GM18498 (cell line): ENCODE measurements at regions not wholly inside any gene's neighbourhood (a gene's known extent, or its start where the extent isn't known, plus 50 kb on each side); places are given as distances from the start of the nearest gene placed in this dataset.

Source experiments
- ATAC-seq: cut with Tn5 transposase; IDR thresholded peaks from one replicate; pipeline ENCODE4 v1.9.1; 2021; ENCODE audit warnings: mild to moderate bottlenecking, moderate library complexity; ENCODE audit not compliant: unreplicated experiment

DNA sequence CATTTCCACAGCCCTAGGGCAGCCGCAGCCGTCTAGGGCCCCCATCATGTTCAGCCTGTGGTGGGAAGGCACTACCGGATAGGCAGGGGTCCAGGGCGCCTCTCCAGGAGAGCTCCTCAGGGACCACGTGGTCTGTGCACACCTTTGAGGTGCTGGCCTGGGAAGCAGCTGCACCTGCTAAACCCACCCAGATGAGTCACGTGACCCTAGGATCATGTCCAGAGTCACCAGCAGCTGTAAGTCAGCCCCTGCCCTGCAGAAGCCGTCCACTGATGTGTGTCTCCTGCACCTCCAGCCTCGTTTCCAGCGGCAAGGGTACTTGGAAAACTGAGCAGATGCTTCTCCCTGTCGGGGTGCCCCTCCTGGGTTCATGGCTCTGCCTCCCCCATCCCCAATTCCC is 682.6 kb upstream of the SALL3 start:
- ATAC-seq = no peak

DNA sequence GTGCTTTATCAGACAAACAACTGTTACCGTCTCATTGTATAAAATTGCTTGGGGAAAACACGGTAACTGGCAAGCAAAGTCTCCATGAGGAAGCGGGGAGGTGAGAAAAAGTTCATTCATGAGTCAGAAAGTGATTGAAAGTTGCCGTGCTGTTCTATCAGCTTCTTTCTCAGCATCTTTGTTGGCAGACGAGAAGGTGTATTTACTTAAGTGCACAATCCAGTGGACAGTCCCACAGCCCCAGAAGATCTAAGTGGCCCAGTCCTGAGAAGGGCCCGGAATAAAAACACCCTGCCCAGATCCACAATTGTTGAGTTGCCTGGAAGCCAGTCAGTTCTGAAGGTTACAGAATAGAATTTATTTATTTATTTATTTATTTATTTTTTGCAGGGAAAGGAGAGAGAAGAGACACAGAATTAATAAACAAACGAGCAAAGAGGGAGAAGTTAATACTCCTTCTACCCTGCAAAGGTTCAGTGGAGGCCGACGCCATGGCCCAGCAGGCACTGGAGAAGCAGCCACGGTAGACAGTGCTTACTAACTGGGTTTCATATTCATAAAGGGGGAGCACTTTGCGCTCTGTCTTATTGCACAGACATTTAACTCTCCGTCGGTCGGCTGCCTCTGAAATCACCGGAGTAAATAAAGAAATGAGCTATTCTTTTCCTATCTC is 676.0 kb upstream of the SALL3 start:
- ATAC-seq = no peak

DNA sequence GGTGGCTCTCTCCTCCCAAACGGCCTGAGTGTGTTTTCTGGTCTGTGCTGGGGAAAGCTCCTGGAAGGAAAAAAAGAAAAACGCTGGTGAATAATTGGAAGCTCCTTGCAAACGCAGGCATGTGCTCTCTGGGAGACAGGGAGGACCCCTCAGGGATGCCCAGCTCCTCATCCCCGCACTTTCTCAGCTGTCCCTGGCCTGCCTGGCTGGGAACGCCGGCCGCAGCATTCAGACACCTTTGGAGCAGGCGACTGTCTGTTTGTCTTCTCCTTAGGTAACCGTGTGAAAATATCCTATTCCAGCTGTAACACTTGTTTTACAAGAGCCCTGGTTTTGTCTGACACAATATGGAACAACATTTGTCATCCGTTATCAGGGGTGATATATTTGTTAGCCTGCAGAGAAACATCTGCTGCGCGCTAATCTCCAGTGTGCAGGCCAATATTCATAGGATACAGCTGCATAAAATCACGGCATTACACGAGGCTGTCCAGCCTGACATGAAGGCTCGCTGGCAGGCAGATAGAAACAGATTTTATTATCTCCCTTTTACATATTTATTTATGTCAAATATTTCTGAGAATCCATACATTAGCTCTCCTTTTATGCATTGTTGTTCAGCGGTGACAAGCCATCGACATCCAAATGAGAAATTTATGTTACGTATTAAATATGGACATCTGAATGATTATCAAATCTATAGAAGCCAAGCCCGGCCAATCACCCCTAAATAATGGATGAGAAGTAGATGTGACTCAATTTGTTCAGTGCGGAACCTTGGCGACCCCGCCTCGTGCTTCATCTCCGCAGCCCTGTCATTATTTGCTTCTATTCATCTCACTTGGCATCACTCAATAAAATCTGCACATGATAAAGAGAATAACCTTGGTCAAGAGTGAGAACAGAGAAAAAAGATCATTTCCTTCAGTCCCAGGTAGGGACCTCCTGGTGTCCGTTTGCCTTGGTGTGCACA is 675.1 kb upstream of the SALL3 start:
- ATAC-seq = no peak

DNA sequence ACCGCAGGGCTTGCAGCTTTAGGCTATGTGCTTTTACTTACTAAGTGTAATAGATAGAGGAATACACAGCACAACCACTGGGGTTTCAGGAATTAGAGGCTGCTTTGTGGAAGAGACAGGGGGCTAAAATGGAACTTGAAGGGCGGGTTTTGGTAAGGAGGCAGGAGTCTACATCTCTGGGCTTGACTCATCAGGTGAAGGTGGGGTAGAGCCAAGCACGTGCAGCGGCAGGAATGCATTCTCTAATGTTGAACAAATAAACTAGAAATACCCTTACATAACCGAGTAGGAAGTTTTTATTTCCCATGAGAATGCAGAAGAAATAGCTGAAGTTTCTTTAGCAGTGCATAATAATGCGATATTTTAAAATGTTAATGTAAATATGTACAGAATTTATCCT is 673.8 kb upstream of the SALL3 start:
- no peak for ATAC-seq

DNA sequence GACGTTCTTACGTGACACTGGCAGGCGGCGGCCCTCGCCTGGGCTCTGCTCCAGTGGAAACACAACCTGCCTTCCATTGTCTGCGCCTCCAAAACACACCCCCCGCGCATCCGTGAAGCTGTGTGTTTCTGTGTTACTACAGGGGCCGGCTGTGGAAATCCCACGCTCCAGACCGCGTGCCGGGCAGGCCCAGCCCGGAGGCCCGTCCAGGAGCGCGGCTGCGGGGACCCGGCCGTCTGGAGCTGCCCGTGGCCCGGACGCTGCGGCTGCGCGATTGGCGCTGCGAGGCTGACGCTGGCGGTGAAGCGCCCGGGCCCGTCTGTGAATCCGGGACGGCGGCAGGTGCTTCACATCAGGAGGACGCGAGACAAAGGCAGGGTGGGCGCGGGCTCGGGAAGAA is 670.3 kb upstream of the SALL3 start:
- ATAC-seq = no peak

DNA sequence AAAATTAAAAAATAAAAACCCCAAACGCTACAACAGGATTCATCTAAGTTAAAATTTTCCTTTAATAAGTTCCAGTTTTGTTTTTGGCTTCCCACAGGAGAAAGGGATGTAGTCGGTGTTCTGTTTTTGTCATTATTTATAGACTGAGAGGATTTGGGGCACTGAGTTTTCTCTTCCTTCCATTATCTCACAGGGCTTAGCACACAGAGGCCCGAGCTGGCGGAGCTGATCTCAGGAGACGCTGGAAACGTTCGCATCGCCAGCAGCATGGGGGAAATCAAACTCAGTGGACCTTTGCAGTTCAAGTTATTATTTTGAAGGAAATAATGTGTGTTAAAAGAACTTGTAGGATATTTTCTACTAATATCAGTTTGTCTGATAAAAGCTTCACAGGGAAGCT is 669.7 kb upstream of the SALL3 start:
- ATAC-seq = no peak

DNA sequence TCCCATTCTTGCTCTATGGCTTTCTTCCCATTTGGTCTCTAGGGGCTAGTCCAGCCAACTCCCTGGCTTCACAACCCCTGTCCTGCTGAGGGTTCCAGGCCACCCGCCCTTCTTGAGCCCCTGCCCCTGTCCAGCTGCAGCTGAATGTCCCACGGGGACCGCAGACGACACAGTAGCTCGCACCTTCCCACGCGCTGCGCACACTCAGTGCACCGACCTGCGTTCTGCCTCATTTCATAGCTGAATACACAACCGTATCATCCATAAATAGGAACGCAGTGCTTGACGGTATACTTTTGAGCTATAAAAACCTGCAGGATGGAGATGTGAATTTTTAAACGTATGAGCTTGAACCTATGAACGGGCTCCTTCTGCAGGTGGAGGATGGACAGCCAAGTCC is 660.4 kb upstream of the SALL3 start:
- no peak for ATAC-seq

DNA sequence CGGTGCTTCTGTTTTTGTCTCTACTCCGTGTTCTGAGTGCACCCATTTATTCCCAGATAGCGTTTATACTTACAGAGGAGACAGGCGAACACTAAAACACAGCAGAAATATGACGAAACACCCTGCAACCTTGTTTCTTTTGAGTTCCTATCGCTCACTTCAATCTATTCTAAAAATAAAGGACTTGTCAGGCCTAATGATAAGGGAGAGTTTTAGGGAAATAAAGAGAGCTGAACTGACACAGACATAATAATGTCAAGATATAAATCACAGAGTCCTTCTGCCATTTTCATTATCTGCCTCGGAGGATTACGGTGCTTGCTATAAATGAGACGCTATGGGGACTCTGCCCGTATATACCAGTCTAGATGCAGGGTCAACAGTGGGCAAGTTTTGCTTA is 659.7 kb upstream of the SALL3 start:
- no peak for ATAC-seq

DNA sequence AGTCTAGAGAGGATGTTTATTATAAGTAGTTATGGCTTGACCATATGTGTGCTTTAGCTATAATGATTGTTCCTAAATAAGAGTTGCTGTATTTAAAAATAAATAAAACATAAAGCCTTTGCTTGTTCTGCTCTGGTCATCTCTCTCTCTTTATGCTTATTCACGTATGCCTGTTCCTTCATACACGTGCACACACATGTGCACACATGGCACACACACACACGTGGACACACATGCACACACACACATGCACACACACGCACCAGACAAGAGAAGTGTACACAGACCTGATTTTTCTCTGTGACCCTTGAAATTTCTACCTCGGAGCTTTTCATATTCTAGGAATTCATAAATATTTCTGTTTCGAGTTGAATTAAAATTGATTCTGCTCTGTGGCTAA is 658.2 kb upstream of the SALL3 start:
- ATAC-seq = no peak

DNA sequence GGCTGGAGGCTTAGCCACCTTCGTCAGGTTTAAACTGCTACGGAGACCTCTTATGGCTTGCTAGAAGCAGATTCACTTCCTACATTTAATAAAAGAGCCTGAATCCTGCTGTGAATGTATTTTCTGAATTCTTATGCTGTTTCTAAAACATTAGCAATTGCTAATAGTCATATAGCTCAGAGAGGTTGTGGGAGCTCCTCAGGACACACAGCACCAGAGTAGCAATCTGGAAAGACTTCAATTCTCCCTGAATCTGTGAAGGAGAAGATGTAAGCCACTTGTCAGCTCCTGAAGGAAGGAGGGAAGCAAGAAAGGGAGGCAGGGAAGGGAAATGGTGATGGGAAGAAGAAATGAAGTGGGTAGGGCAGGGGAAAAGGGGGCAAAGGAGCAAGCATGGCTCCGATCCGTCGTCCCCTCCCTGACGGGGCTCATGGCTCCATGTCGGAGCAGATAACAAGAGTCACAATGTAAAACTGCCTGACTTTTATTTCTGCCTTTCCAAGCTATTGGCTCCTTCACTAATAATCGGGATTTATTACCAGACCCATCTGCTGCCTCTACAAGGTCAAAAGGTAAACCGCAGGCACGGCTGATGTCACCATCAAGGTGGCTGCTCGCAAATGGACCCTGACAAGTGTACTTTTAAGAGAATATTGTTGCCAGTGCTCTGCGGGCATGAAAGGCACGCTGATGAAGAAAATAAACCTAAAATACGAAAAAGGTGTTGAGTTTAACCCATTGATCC is 656.0 kb upstream of the SALL3 start:
- no peak for ATAC-seq

DNA sequence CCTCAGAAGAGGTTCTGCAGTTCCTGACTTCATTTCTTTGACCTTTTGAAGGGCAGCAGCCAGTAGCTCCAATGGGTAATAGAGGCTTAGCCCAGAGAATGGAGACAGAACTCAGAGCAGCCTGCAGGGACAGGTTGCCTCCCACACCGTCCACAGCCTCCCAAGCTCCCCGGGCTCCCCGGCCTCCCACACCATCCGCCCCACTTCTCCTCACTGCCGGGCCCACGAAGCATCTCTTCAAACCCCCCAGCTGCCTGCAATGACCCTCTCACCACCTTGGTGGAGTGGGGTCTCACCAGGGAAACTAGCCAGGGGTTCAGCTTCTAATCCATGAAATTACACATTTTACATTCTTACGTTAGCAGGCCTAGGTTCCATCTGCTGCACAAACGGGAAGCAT is 652.0 kb upstream of the SALL3 start:
- no peak for ATAC-seq

DNA sequence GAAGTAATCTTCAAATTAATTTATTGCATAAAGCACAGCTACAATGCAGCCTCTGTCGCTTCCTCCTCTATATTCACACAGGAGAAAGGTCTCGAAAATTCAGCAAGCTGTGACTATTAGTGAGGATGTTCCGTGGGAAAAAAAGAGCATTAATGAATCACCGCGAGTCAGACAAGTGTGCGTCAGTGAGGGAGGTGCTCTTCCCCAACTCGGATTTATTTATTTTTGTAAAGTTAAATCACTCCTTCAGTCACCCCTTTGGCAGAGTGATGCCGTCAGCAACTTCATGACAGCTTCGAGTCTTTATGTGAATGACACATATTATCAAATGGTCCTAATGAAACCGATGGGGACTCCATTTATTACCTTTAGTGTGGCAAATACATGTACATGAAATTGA is 648.9 kb upstream of the SALL3 start:
- ATAC-seq = no peak

DNA sequence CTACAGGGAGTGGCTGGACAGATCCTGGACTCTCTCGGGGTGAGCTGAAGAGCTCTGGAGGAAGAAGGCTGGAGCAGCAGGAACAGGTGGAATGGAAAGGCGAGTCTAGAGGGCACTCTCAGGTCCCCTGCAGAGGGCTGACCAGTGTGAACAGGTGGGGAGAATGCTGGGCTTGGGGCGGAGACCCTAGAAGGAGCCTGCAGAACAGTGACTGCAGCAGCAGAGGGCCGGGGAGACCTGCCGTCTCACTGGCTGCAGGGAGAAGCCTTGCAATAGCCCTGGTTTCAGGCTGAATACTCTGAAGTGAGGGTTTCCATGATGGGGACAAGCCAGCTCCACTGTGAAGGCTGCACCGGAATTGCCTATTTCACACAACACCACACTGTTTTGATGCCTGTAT is 626.7 kb upstream of the SALL3 start:
- no peak for ATAC-seq

DNA sequence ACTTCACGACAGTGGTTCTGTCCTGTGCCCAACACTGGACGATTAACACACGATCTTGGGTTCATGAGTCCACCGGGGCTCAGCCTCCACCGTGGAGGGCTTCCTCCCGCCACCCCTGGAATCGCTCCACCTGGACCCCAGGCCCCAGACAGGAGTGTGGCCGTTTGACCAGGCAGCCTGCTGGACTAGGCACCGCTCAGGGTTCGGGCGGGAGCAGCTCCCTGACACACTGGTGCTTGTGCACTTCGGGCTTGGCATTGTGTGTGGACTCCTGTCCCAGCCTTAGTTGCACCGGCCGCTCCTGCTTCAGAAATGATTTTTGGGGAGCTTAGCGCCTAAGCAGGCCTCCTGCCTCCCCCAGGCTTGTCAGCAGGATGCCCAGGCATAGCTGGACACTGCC is 617.4 kb upstream of the SALL3 start:
- ATAC-seq = no peak

DNA sequence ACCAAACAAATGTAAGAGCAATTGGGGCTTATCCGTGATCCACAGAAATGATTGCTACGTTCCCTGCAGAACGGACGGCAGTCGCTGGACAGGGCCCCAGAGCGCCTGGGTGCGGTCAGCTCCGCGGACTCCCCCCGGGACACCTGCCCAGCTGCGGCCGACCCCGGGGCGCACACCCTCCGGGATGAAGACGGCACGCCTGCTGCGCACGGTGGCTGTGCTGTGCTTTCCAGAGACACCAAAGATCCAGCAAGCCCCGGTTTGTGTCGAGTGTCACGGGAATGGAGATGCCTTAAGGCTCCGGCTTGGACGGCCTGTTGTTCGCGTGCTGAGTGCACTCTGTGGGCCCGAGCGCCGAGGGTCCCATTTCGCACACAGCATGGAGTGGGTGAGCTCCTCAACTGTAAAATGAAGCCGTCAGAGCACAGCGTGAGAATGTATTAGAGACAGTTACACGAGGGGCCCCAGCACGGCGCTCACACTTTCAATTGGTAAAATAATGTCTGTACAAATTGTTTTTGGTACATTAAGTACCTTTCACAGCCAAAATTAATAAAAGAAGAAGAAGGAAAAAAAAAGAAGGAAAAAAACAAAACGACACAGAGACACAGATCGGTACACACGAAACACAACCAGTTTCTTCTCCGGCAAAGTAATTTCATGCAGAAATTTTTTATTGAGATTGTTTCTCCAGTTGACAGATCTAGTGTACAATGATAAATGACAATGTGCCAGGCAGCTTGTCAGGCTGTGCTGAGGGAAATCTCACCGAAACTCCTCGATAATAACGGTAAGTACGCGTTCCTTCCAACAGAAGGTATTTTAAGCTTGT is 615.8 kb upstream of the SALL3 start:
- ATAC-seq = no peak

DNA sequence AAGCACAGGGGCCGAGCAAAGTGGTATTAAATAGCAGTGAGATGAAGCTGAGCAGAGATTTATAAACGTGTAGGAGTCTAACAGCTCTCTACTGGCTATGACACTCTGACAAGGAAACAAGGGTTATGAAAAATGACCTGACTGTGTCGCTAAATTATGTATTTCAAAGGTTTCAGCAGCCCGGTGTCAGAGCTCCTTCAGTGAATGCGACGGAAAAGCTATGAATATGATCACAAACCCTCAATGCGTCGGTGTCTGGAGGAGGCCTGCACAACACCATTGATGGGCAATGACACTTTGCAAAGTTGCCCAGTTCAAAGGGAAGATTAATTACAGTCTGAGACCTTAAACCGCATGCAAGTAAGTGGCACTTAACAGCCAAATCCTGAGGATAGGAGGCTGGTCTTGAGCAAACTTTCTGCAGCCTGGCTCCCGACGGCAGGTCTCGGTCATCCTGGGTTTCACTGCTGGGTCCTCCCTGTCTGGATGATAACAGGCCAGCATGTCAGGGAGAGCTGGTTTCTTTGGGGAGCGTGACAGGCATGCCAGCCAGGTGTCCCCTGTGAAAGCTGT is 615.1 kb upstream of the SALL3 start:
- ATAC-seq = no peak

DNA sequence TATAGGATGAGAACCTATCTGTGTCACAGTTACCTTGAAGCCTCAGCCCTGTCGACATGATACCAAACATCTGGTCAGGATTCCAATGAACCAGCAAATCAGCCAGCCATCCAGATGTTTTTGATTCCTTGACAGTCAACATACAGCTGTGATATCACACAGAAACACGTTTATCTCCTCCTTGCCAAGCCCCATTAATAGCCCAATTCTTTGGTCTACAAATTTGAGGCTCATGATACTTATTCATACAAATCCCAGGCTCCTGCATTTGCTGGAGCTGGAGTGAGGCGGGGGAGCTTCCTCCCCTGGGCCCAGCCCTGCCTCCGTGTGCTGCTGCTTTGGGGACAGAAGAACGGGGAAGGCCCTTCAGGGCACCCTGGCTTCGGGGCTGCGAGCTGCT is 611.6 kb upstream of the SALL3 start:
- no peak for ATAC-seq

DNA sequence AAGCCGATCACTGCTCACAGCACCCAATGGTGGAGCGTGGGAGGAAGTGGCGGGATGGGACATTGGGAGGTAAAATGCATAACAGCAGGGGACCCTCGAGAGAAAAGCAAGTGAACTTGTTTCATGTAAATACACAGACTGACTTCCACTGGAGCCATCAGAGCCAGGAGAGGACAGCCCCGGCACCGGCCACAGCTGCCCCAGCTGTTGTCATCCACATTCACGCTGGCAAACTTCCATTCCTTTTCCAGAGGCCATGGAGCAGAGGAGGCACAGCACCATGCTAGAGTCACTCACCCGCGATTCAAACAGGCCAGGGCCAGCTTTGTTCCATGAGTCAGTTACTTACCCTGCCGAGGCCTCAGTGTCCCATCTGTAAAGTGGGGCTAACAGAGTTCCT is 610.9 kb upstream of the SALL3 start:
- no peak for ATAC-seq

DNA sequence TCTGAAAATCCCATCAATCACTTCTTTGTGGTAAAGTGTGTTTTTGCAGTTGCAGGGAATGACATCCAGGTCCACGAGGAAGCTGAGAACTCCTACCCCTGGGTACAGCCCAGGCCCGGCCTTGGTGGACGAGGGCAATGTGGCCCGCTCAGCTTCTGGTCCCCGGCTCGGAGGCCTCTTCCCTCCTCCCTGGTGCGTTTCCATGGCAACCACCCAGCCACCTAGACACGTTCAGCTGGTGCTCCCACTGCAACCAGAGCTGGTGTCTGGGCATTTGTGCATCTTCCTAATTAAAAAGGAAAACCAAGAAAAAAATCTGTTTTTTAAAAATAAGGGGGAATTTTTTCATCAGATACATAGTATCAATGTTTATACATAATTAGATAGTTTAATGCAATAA is 603.6 kb upstream of the SALL3 start:
- ATAC-seq = no peak

DNA sequence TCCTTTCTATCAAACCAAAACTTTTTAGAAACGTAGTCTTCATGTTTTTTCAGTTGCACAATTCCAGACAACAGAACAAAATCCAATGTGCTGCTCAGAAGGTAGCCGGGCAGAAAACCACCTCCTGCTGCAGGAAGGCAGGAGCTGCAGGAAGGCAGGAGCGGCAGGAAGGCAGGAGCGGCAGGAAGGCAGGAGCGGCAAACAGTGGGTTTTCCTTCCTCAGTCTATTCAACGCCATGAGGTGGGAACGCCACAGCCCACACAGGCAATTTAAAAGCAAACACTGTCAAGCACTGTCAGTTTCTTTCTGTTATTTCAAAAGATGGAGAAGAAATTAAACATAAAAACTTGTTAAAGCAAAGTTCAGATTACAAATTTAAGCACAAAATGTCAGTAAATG is 601.2 kb upstream of the SALL3 start:
- ATAC-seq = no peak

DNA sequence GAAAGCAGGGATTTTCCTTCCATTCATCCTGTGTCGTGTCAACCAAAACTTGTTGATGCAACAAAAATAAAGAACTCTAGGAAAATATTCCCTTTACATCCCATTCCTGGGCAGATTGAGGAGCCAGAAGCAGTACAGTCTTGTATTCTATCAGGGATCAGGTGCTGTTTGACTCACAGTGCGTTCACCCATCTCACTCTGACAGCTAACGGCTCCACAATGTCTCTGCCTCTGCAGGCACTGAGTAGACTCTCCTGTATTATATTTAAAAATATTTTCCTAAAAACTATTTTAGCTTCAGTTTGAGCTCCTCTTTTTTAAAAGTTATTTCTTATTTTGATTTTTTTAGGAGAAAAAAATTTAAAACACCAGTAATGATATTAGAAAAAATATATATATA is 600.6 kb upstream of the SALL3 start:
- ATAC-seq = no peak
